Tibial artery (tissue), 4 donors: ENCODE measurements at regions not wholly inside any gene's neighbourhood (a gene's known extent, or its start where the extent isn't known, plus 50 kb on each side); places are given as distances from the start of the nearest gene placed in this dataset.

Experiments used
- DNase-seq, 2 donors: peaks; one replicate each; pipeline ENCODE4 v3.0.0-alpha.2; 2019
- H3K27ac ChIP-seq, 2 donors: fragments of 200-600 bp; sonication (generic) in 1 of 2; 1 replicate in 1 of 2; 2 replicates in 1 of 2; pipeline ENCODE4 v1.5.1; 2018 to 2019; ENCODE audit warnings: mild to moderate bottlenecking in 1 of 2
- H3K27me3 ChIP-seq, 2 donors: fragments of 200-600 bp; sonication (generic) in 1 of 2; one replicate each; pipeline versions ENCODE4 v1.5.1 to v1.6.0; 2016 to 2019
- H3K36me3 ChIP-seq, 3 donors: fragments of 200-600 bp; sonication (generic) in 2 of 3; one replicate each; pipeline ENCODE4 v1.5.1; 2016 to 2019; ENCODE audit warnings: mild to moderate bottlenecking in 2 of 3
- H3K4me1 ChIP-seq, 4 donors: fragments of 200-600 bp; sonication (generic) in 2 of 4; 1 replicate in 3 of 4; 2 replicates in 1 of 4; pipeline ENCODE4 v1.5.1; 2016 to 2019
- H3K4me3 ChIP-seq, 2 donors: fragments of 200-600 bp; sonication (generic) in 1 of 2; 1 replicate in 1 of 2; 2 replicates in 1 of 2; pipeline ENCODE4 v1.5.1; 2018 to 2019; ENCODE audit warnings: mild to moderate bottlenecking in 2 of 2
- H3K9me3 ChIP-seq, 3 donors: fragments of 200-600 bp; sonication (generic) in 1 of 3; one replicate each; pipeline ENCODE4 v1.5.1; 2016 to 2019
- intact Hi-C: fragments of 100-400 bp; cut with DNase I; formaldehyde crosslinking; loops from one replicate; pipeline ENCODE4 v1.15.0; 2023; ENCODE audit warnings: low total_unique reads
- TF ChIP-seq, protein P1 (sequence below), 2 experiments: fragments of 200-600 bp in 1 of 2; fragments of 450-650 bp in 1 of 2; IDR thresholded peaks; one replicate each; pipeline ENCODE4 v1.5.1; 2017 to 2019; ENCODE audit warnings: antibody characterized with exemption in 2 of 2, mild to moderate bottlenecking in 1 of 2, moderate library complexity in 1 of 2

DNA sequence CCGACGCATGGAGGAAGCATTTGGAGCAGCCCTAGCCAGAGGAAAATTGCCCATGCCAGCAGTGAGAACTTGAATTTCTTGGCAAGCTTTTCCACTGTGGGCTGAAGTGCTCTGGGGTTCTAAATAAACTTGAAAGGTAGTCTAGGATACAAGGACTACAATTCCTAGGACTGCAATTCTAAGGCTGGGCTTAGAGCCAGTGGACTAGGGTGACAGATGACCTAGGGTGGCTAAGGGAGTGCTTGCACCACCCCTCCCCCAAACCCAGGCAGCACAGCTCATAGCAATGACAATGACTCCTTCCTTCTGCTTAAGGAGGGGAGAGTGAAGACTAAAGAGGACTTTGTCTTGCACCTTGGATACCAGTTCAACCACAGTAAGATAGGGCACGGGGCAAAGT, 122.3 kb downstream of the THBS2 start:
- H3K4me1 ChIP-seq: peaks cover 0 to 19% (median 0%) of the 10 kb centered on the region in 4 donors
- no peaks in the 10 kb centered on the region for H3K9me3 ChIP-seq
- H3K4me3 ChIP-seq: no peak overlapping the region
- intact Hi-C loops: no loop called here
- no peak for DNase-seq
- no peaks in the 10 kb centered on the region for H3K27me3 ChIP-seq
- peak overlapping the region; percentile 36 to 60 for H3K27ac ChIP-seq
- no peaks in the 10 kb centered on the region for H3K36me3 ChIP-seq
- TF ChIP-seq, protein P1, sequence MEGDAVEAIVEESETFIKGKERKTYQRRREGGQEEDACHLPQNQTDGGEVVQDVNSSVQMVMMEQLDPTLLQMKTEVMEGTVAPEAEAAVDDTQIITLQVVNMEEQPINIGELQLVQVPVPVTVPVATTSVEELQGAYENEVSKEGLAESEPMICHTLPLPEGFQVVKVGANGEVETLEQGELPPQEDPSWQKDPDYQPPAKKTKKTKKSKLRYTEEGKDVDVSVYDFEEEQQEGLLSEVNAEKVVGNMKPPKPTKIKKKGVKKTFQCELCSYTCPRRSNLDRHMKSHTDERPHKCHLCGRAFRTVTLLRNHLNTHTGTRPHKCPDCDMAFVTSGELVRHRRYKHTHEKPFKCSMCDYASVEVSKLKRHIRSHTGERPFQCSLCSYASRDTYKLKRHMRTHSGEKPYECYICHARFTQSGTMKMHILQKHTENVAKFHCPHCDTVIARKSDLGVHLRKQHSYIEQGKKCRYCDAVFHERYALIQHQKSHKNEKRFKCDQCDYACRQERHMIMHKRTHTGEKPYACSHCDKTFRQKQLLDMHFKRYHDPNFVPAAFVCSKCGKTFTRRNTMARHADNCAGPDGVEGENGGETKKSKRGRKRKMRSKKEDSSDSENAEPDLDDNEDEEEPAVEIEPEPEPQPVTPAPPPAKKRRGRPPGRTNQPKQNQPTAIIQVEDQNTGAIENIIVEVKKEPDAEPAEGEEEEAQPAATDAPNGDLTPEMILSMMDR (IDR thresholded peaks at IDR 0.05): no peak

- no peaks in the 10 kb centered on the region for H3K36me3 ChIP-seq
- TF ChIP-seq, protein P1 (IDR thresholded peaks at IDR 0.05): no peak
- no peaks in the 10 kb centered on the region for H3K27me3 ChIP-seq
- intact Hi-C loops: no loop called here
- peaks cover 0 to 19% (median 0%) of the 10 kb centered on the region in 4 donors for H3K4me1 ChIP-seq
- no peak overlapping the region for H3K4me3 ChIP-seq
- H3K9me3 ChIP-seq: no peaks in the 10 kb centered on the region
- no peak overlapping the region for H3K27ac ChIP-seq
- DNase-seq: no peak
Observed at GRCh38 chr6:169130113-169130512, 123.5 kb downstream of the THBS2 start.

- no peaks in the 10 kb centered on the region for H3K9me3 ChIP-seq
- intact Hi-C loops: no loop called here
- H3K4me3 ChIP-seq: no peak overlapping the region
- no peaks in the 10 kb centered on the region for H3K4me1 ChIP-seq
- DNase-seq: no peak
- no peaks in the 10 kb centered on the region for H3K27me3 ChIP-seq
- TF ChIP-seq, protein P1 (IDR thresholded peaks at IDR 0.05): no peak
- no peaks in the 10 kb centered on the region for H3K36me3 ChIP-seq
- no peak overlapping the region for H3K27ac ChIP-seq
Observed at GRCh38 chr6:169121013-169121412, 132.6 kb downstream of the THBS2 start.

GRCh38 chr6:169119669-169120068, 134.0 kb downstream of the THBS2 start:
- Histone ChIP-seq H3K9me3 (no peaks in the 10 kb centered on the region), H3K36me3 (no peaks in the 10 kb centered on the region), H3K4me3 (no peak overlapping the region), H3K4me1 (no peaks in the 10 kb centered on the region), H3K27ac (no peak overlapping the region), H3K27me3 (no peaks in the 10 kb centered on the region)
- no peak for DNase-seq
- TF ChIP-seq, protein P1 (IDR thresholded peaks at IDR 0.05): no peak
- intact Hi-C loops: no loop called here

DNA sequence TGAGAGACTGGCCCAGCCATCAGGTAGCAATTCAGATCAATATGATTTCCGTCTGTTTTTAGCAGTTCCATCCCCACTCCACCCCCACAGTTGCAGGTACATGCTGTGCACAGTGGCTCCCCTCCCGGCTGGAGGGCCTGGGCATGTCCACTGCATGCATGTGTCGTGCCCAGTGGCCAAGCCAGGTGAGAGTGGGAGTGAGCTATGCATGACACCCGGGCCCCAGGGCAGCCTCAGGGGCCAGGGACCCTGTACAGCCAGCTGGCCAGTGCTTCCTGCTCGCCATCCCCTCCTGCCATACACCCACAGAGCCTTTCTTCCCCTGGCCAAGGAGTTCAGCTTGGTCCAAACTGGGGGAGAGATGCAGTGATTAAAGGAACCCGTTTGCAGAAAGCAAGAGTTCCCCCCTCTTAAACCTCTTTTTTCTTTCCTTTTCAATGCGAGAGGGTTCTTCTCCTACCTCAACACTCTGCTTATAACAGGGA, 135.3 kb downstream of the THBS2 start:
- intact Hi-C loops: no loop called here

More for the DNA sequence above, 135.3 kb downstream of the THBS2 start:
- DNase-seq: no peak
- TF ChIP-seq, protein P1 (IDR thresholded peaks at IDR 0.05): no peak
- H3K9me3 ChIP-seq: no peaks in the 10 kb centered on the region
- no peaks in the 10 kb centered on the region for H3K27me3 ChIP-seq
- no peak overlapping the region for H3K27ac ChIP-seq
- H3K4me1 ChIP-seq: no peaks in the 10 kb centered on the region
- H3K4me3 ChIP-seq: no peak overlapping the region
- H3K36me3 ChIP-seq: no peaks in the 10 kb centered on the region
